ENCODE measurements at regions not wholly inside any gene's neighbourhood (a gene's known extent, or its start where the extent isn't known, plus 50 kb on each side); places are given as distances from the start of the nearest gene placed in this dataset.

- intact Hi-C loops (cut with micrococcal nuclease) = no loop called here
- H3K36me3 ChIP-seq (ENCODE audit: control insufficient read depth in 2 of 3, insufficient read depth in 3 of 3, low read length in 3 of 3) = no peaks in the 10 kb centered on the region
- DNase-seq = no peak
- no peak for ATAC-seq
- Mint-ChIP-seq H3K9me3 (peaks cover 0 to 14% (median 8%) of the 10 kb centered on the region in 11 donors), H3K4me1 (no peaks in the 10 kb centered on the region), H3K36me3 (peaks cover 0 to 10% (median 5%) of the 10 kb centered on the region in 5 donors), H3K27me3 (peaks cover 0 to 7% (median 3%) of the 10 kb centered on the region in 5 donors), H3K4me3 (no peak overlapping the region), H3K27ac (no peak overlapping the region)
- no peaks in the 10 kb centered on the region for H3K4me1 ChIP-seq (ENCODE audit: control insufficient read depth in 2 of 2, insufficient read depth in 2 of 2, low read length in 2 of 2)
- ChIA-PET CTCF (no interaction called here), POLR2A (no interaction called here)
- H3K4me3 ChIP-seq (ENCODE audit: low read length) = no peak overlapping the region
- H3K9me3 ChIP-seq (ENCODE audit: control insufficient read depth in 2 of 3, low read length in 3 of 3) = peaks cover 0 to 8% (median 0%) of the 10 kb centered on the region in 3 experiments
- no peak overlapping the region for H3K27ac ChIP-seq (ENCODE audit: low read depth, low read length)
- H3K27me3 ChIP-seq (ENCODE audit: control insufficient read depth in 2 of 2, insufficient read depth in 2 of 2, low read length in 2 of 2) = no peaks in the 10 kb centered on the region
These were observed 126.1 kb upstream of the KL start for GRCh38 chr13:32889986-32890565.

GRCh38 chr13:32893176-32893575 lies 123.0 kb upstream of the KL start:
- CTCF ChIA-PET = interaction anchor here (0.7 kb wide), 1 partner anchor 201 kb away, joined by 3 read pairs; no protein-coding TSS in a partner anchor
- H3K27ac ChIP-seq (ENCODE audit: low read depth, low read length) = no peak overlapping the region
- intact Hi-C loops (cut with micrococcal nuclease) = no loop called here

GRCh38 chr13:32894589-32895001 lies 121.6 kb upstream of the KL start:
- DNase-seq (no peak), ATAC-seq (no peak)
- Mint-ChIP-seq H3K9me3 (peaks cover 0 to 4% (median 0%) of the 10 kb centered on the region in 11 donors), H3K27me3 (peaks cover 0 to 7% (median 3%) of the 10 kb centered on the region in 5 donors), H3K27ac (no peak overlapping the region), H3K4me1 (no peaks in the 10 kb centered on the region), H3K4me3 (no peak overlapping the region), H3K36me3 (peaks cover 0 to 4% (median 0%) of the 10 kb centered on the region in 5 donors)
- Histone ChIP-seq H3K36me3 (ENCODE audit: control insufficient read depth in 2 of 3, insufficient read depth in 3 of 3, low read length in 3 of 3) (no peaks in the 10 kb centered on the region), H3K27me3 (ENCODE audit: control insufficient read depth in 2 of 2, insufficient read depth in 2 of 2, low read length in 2 of 2) (no peaks in the 10 kb centered on the region), H3K27ac (ENCODE audit: low read depth, low read length) (no peak overlapping the region), H3K4me1 (ENCODE audit: control insufficient read depth in 2 of 2, insufficient read depth in 2 of 2, low read length in 2 of 2) (no peaks in the 10 kb centered on the region), H3K4me3 (ENCODE audit: low read length) (no peak overlapping the region), H3K9me3 (ENCODE audit: control insufficient read depth in 2 of 3, low read length in 3 of 3) (no peaks in the 10 kb centered on the region)
- ChIA-PET POLR2A (no interaction called here), CTCF (no interaction called here)
- intact Hi-C loops (cut with micrococcal nuclease) = no loop called here

More at GRCh38 chr13:32893176-32893575, 123.0 kb upstream of the KL start:
- Mint-ChIP-seq H3K27ac (no peak overlapping the region), H3K9me3 (peaks cover 0 to 5% (median under 1%) of the 10 kb centered on the region in 11 donors), H3K4me1 (no peaks in the 10 kb centered on the region), H3K27me3 (peaks cover 0 to 7% (median 3%) of the 10 kb centered on the region in 5 donors), H3K36me3 (peaks cover 0 to 4% (median 0%) of the 10 kb centered on the region in 5 donors), H3K4me3 (no peak overlapping the region)
- Histone ChIP-seq H3K4me3 (ENCODE audit: low read length) (no peak overlapping the region), H3K9me3 (ENCODE audit: control insufficient read depth in 2 of 3, low read length in 3 of 3) (no peaks in the 10 kb centered on the region), H3K27me3 (ENCODE audit: control insufficient read depth in 2 of 2, insufficient read depth in 2 of 2, low read length in 2 of 2) (no peaks in the 10 kb centered on the region), H3K4me1 (ENCODE audit: control insufficient read depth in 2 of 2, insufficient read depth in 2 of 2, low read length in 2 of 2) (no peaks in the 10 kb centered on the region), H3K36me3 (ENCODE audit: control insufficient read depth in 2 of 3, insufficient read depth in 3 of 3, low read length in 3 of 3) (no peaks in the 10 kb centered on the region)
- ATAC-seq (no peak), DNase-seq (no peak)
- POLR2A ChIA-PET = no interaction called here

GRCh38 chr13:32895296-32895695 lies 120.9 kb upstream of the KL start:
- Mint-ChIP-seq H3K4me3 (peak overlapping the region in 1 of 10 donors; percentile 21), H3K27ac (no peak overlapping the region)
- intact Hi-C loops (cut with micrococcal nuclease) = no loop called here

GRCh38 chr13:32897296-32897695 lies 118.9 kb upstream of the KL start:
- intact Hi-C loops (cut with micrococcal nuclease) = no loop called here
- no peak for ATAC-seq
- peaks cover 0 to 8% (median 0%) of the 10 kb centered on the region in 11 donors for H3K9me3 Mint-ChIP-seq
- H3K4me3 Mint-ChIP-seq = no peak overlapping the region
- Histone ChIP-seq H3K27me3 (ENCODE audit: control insufficient read depth in 2 of 2, insufficient read depth in 2 of 2, low read length in 2 of 2) (no peaks in the 10 kb centered on the region), H3K27ac (ENCODE audit: low read depth, low read length) (no peak overlapping the region), H3K36me3 (ENCODE audit: control insufficient read depth in 2 of 3, insufficient read depth in 3 of 3, low read length in 3 of 3) (no peaks in the 10 kb centered on the region), H3K9me3 (ENCODE audit: control insufficient read depth in 2 of 3, low read length in 3 of 3) (no peaks in the 10 kb centered on the region), H3K4me3 (ENCODE audit: low read length) (no peak overlapping the region), H3K4me1 (ENCODE audit: control insufficient read depth in 2 of 2, insufficient read depth in 2 of 2, low read length in 2 of 2) (no peaks in the 10 kb centered on the region)
- no peak for DNase-seq
- H3K36me3 Mint-ChIP-seq = peaks cover 0 to 13% (median 0%) of the 10 kb centered on the region in 5 donors
- H3K4me1 Mint-ChIP-seq = peaks cover 0 to 4% (median 0%) of the 10 kb centered on the region in 7 donors
- POLR2A ChIA-PET = no interaction called here
- CTCF ChIA-PET = interaction anchor here (1.0 kb wide), 1 partner anchor 65 kb away, joined by 3 read pairs; no protein-coding TSS in a partner anchor
- H3K27ac Mint-ChIP-seq = no peak overlapping the region
- peaks cover 0 to 7% (median 3%) of the 10 kb centered on the region in 5 donors for H3K27me3 Mint-ChIP-seq

More at GRCh38 chr13:32895296-32895695, 120.9 kb upstream of the KL start:
- ChIA-PET CTCF (interaction anchor here (0.6 kb wide), 1 partner anchor 11 kb away, joined by 3 read pairs; no protein-coding TSS in a partner anchor), POLR2A (no interaction called here)
- Histone ChIP-seq H3K9me3 (ENCODE audit: control insufficient read depth in 2 of 3, low read length in 3 of 3) (no peaks in the 10 kb centered on the region), H3K4me1 (ENCODE audit: control insufficient read depth in 2 of 2, insufficient read depth in 2 of 2, low read length in 2 of 2) (no peaks in the 10 kb centered on the region), H3K4me3 (ENCODE audit: low read length) (no peak overlapping the region), H3K27me3 (ENCODE audit: control insufficient read depth in 2 of 2, insufficient read depth in 2 of 2, low read length in 2 of 2) (no peaks in the 10 kb centered on the region), H3K27ac (ENCODE audit: low read depth, low read length) (no peak overlapping the region), H3K36me3 (ENCODE audit: control insufficient read depth in 2 of 3, insufficient read depth in 3 of 3, low read length in 3 of 3) (no peaks in the 10 kb centered on the region)
- no peaks in the 10 kb centered on the region for H3K4me1 Mint-ChIP-seq
- no peak for ATAC-seq
- H3K9me3 Mint-ChIP-seq = peaks cover 0 to 3% (median 0%) of the 10 kb centered on the region in 11 donors
- DNase-seq = no peak
- peaks cover 0 to 4% (median 0%) of the 10 kb centered on the region in 5 donors for H3K36me3 Mint-ChIP-seq
- peaks cover 0 to 7% (median 3%) of the 10 kb centered on the region in 5 donors for H3K27me3 Mint-ChIP-seq

GRCh38 chr13:32902029-32902780 lies 114.0 kb upstream of the KL start:
- no peak overlapping the region for H3K27ac ChIP-seq (ENCODE audit: low read depth, low read length)
- H3K36me3 Mint-ChIP-seq = peaks cover 0 to 16% (median 0%) of the 10 kb centered on the region in 5 donors
- ATAC-seq (no peak), DNase-seq (no peak)
- peaks cover 0 to 8% (median 0%) of the 10 kb centered on the region in 11 donors for H3K9me3 Mint-ChIP-seq
- no peaks in the 10 kb centered on the region for H3K9me3 ChIP-seq (ENCODE audit: control insufficient read depth in 2 of 3, low read length in 3 of 3)
- peaks cover 0 to 37% (median 14%) of the 10 kb centered on the region in 7 donors for H3K4me1 Mint-ChIP-seq
- no peak overlapping the region for H3K4me3 ChIP-seq (ENCODE audit: low read length)
- no peaks in the 10 kb centered on the region for H3K27me3 ChIP-seq (ENCODE audit: control insufficient read depth in 2 of 2, insufficient read depth in 2 of 2, low read length in 2 of 2)
- POLR2A ChIA-PET = no interaction called here
- no peaks in the 10 kb centered on the region for H3K4me1 ChIP-seq (ENCODE audit: control insufficient read depth in 2 of 2, insufficient read depth in 2 of 2, low read length in 2 of 2)
- H3K27ac Mint-ChIP-seq = no peak overlapping the region
- H3K4me3 Mint-ChIP-seq = no peak overlapping the region
- intact Hi-C loops (cut with micrococcal nuclease) = no loop called here
- CTCF ChIA-PET = interaction anchor here (0.6 kb wide), 1 partner anchor 439 kb away, joined by 3 read pairs; no protein-coding TSS in a partner anchor
- H3K36me3 ChIP-seq (ENCODE audit: control insufficient read depth in 2 of 3, insufficient read depth in 3 of 3, low read length in 3 of 3) = no peaks in the 10 kb centered on the region
- peaks cover 0 to 4% (median 0%) of the 10 kb centered on the region in 5 donors for H3K27me3 Mint-ChIP-seq
